Stimulated activated naive CD4-positive, alpha-beta T cell (primary cell): ENCODE measurements at regions not wholly inside any gene's neighbourhood (a gene's known extent, or its start where the extent isn't known, plus 50 kb on each side); places are given as distances from the start of the nearest gene placed in this dataset.
"Not testable (repeated sequence)": the region's sequence is repeated elsewhere in the genome, so short reads cannot be mapped to it uniquely, and the experiment has no call there.

ENCODE experiments used
- DNase-seq, 6 experiments: peaks; one replicate each; lab custom pipeline; 2025; lab: John Stamatoyannopoulos, UW

GRCh38 chr6:160804639-160805038, 102.6 kb downstream of the PLG start:
- DNase-seq, result no peak

GRCh38 chr6:160808263-160808662, 106.2 kb downstream of the PLG start:
- no peak for DNase-seq

GRCh38 chr6:160810238-160810637, 108.2 kb downstream of the PLG start:
- DNase-seq, result no peak

GRCh38 chr6:160812097-160812496, 110.1 kb downstream of the PLG start:
- no peak for DNase-seq

- no peak for DNase-seq
Observed at GRCh38 chr6:160818934-160819333, 116.9 kb downstream of the PLG start.

- not testable (repeated sequence) for DNase-seq
Observed at GRCh38 chr6:160820661-160821060, 118.6 kb downstream of the PLG start.

DNA sequence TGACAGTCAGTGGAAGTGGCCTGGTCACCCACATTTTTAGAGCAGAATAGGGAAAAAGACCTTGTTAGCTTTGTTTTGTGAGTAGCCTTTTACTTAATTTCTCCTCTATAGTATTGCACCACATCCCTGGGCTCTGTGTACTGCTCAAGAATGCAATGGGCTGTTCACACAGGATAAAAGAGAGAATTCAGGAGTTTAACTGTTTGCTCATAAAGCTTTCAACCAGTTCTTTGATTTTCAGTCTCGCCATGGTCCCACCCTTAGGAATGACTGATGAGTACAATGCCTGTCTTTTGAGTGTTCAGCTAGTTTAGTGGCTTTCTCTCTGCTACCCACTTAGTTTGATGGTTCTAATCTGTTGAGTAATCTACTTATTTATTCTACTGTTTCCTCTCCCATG, 129.7 kb downstream of the PLG start:
- DNase-seq, result no peak

DNA sequence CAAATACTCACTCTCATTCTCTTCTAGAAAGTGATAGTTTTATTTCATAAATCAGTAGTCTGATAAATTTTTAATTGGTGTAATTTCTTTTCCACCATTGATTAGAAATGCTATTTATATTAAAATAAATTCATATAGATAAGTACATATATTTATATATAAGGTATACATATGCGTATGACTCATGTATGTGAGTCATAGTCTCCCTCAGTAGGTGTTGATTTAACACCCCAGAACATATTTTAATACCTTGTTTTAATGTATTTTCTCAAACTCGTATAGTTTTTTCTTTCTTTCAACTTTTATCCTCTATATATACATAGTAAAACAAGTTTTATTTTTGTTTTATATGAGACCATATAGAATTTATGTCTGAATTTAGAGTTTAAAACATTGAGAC, 130.4 kb downstream of the PLG start:
- no peak for DNase-seq

DNA sequence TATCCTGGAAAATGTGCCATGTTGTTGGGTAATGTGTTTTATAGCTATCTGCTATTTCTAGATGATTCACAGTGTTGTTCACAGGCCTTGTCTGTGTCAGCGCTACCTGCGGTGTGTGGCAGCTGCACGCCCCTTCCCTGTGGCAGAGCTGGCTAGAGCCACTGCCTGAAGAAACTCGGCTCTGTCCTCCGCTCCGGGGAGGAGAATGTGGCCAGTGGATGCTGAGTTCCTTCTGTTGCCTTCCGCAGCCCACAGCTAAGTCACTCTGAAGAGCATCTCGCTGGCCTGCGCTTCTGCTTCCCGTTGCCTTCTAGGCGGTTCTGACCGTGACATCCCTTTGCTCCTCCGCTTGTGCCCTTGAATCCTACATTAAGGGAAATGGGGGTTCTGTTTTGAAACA, 135.1 kb downstream of the PLG start:
- DNase-seq, result no peak

GRCh38 chr6:160851031-160851430, 140.5 kb upstream of the MAP3K4 start:
- no peak for DNase-seq

DNA sequence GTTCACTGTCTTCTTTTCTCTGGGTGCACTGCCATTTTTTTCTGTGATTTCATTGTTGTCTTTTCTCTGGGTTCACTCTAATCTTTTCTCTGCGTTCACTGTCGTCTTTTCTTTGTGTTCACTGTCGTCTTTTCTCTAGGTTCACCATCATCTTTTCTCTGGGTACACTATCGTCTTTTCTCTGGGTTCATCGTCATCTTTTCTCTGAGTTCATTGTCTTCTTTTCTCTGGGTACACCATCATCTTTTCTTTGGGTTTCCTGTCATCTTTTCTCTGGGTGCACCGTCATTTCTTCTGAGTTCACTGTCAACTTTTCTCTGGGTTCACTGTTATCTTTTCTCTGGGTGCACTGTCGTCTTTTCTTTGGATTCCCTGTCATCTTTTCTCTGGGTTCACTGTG, 137.6 kb upstream of the MAP3K4 start:
- no peak for DNase-seq

GRCh38 chr6:160858886-160859285, 132.7 kb upstream of the MAP3K4 start:
- no peak for DNase-seq

GRCh38 chr6:160859822-160860221, 131.7 kb upstream of the MAP3K4 start:
- DNase-seq, result no peak

GRCh38 chr6:160861824-160862223, 129.7 kb upstream of the MAP3K4 start:
- no peak for DNase-seq

DNA sequence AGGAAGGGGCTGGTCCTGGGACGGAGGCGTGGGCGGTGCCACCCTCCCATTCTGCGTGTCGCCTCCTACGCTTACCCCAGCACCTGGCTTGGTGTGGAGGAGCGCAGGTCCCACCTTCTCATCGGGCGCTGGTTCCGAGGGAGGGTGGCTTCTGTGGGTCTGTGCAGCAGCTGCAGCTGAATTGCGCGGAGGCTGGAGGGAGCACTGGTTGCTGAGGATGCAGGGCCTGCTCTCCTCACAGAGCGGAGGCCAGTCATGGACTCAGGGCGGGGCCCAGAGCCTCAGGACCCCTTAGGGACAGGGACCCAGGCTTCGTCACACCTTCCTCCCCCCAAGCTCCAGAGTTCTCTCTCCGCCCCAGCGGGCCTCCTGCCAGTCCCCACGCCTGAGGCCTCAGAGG, 127.8 kb upstream of the MAP3K4 start:
- DNase-seq, result no peak

DNA sequence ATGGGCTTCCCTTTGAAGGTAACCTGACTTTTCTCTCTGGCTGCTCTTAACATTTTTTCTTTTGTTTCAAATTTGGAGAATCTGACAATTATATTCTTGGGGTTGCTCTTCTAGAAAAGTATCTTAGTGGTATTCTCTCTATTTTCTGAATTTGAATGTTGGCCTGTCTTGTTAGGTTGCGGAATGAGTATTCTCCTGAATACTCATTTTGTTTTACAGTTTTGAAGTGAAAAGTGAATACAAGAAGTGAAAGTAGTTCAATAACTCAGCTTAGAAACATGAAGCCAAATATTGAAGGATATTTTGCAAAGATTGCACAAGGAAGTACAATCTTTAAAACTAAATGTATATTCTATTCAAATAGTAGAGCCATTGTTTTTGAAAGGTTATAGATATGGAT, 120.2 kb upstream of the MAP3K4 start:
- DNase-seq, result no peak

- no peak for DNase-seq
Observed at GRCh38 chr6:160881148-160881808, 110.3 kb upstream of the MAP3K4 start.

GRCh38 chr6:160882006-160882405, 109.6 kb upstream of the MAP3K4 start:
- DNase-seq, result no peak

GRCh38 chr6:160882791-160883279, 108.7 kb upstream of the MAP3K4 start:
- DNase-seq, result no peak

DNA sequence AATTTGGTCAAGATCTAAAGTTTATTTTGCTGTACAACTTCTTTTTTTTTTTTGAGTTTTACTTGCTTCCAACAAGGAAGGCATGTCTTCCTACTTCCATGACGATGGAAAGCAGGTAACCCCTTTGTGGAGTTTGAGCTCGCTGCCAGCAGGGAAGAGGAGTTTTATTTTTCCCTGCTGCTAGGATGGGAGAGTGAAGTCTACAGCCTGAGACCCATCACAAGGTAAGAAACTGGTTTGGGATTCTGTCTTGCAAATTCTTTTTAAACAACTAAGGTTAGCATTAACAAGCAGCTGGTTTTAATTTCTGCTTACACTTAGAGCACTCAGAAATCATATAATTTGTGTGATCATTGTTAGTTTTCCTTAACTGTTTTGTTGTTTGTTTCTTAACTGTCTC, 108.0 kb upstream of the MAP3K4 start:
- no peak for DNase-seq

- DNase-seq, result no peak
Observed at GRCh38 chr6:160883999-160884398, 107.6 kb upstream of the MAP3K4 start.

DNA sequence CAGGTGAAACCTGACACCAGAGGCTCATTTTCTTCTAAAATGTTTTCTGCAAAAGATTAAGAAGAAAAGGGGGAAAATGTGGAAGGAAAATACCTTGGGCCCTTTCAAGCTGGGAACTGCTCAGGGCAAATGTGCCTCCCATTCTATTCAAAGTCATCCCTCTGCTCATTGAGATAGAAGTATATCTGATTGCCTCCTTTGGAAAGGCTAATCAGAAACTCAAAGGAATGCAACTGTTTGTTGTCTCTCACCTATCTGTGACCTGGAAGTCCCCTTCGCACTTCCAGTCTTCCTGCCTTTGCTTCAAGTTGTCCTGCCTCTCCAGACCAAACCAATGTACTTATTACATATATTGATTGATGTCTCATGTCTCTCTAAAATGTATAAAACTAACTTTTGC, 102.4 kb upstream of the MAP3K4 start:
- DNase-seq, result not testable (repeated sequence)

GRCh38 chr6:160891690-160892089, 99.9 kb upstream of the MAP3K4 start:
- no peak for DNase-seq

DNA sequence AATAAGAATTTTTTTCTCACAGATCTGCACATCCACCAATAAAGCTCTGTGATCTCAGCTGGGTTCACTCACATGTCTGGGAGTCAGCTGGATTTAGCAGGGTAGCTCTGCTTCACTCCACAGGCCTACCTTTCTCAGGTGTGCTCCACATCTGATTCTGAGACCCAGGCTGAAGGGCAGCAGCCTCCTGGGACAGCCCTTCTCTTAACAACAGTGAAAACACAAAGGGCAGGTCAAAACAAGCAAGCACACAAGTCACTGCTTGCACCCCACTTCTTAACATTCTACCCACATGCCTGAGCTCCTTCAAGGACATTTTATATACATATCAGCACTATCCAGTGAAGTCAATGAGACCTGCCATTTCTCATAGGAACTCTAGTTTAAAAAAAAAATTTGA, 96.0 kb upstream of the MAP3K4 start:
- DNase-seq, result no peak
